ENCODE measurements at regions not wholly inside any gene's neighbourhood (a gene's known extent, or its start where the extent isn't known, plus 50 kb on each side); places are given as distances from the start of the nearest gene placed in this dataset.

DNA sequence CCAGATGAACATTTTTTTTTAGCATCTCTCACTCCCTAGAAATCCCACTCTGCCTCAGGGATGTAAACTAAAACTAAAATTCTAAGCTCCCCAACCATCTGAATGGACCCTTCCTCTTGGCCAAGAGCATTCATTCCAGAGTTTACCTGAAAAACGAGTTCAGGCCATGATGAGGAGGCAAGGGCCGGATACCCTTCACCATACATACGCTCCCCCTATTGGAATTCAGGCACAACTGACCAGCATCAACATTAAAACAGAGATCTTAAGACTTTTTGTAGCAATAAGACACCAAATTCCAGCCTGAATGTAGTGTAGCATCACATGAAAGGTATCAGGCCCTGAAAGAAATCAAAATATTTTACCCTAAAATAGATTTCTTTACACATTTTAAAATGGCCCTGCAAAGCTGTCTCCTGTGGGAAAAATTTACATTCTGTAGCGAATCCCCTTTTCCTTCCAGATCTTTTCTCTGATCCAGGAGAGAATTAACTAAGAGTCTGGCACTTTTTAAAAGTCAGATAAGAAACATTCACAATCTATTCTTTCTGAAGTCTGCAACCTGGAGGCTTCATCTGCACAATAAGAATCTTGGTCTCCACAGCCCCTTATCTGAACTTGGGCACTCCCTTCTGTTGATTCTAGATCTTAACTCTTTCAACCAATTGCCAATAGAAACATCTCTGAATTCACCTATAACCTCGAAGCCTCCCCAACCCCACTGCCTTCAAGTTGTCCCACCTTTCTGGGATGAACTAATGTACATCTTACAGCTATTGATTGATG, 888.5 kb downstream of the UQCRFS1 start:
- H3K9me3 ChIP-seq = no peaks in the 10 kb centered on the region
- no peak for DNase-seq

DNA sequence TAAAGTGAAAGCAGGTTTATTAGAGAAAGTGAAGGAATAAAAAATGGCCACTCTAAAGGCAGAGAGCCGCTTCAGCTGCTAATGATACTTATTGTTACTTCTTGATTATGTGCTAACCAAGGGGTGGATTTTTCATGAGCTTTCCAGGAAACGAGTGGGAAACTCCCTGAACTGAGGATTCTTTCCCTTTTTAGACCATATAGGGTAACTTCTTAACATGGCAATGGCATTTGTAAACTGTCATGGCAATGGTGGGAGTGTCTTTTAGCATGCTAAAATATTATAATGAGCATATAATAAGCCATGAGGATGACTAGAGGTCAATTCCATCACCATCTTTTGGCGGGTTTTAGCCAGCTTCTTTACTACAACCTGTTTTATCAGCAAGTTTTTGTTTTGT, 890.0 kb downstream of the UQCRFS1 start:
- no peak for TF ChIP-seq CTCF (IDR thresholded peaks at IDR 0.05)
- H3K9ac ChIP-seq (ENCODE audit: low read depth in 2 of 2, low read length in 2 of 2) = no peak overlapping the region
- intact Hi-C loops (cut with DNase I) = no loop called here
- H3K27ac ChIP-seq = no peak overlapping the region
- no peak overlapping the region for H3K4me3 ChIP-seq
- no peak for DNase-seq
- no peaks in the 10 kb centered on the region for H3K9me3 ChIP-seq
- H3K4me1 ChIP-seq = no peaks in the 10 kb centered on the region
- no peaks in the 10 kb centered on the region for H3K27me3 ChIP-seq
- no peaks in the 10 kb centered on the region for H3K36me3 ChIP-seq

More for the DNA sequence above, 888.5 kb downstream of the UQCRFS1 start:
- no peak overlapping the region for H3K4me3 ChIP-seq
- no peak overlapping the region for H3K9ac ChIP-seq (ENCODE audit: low read depth in 2 of 2, low read length in 2 of 2)
- H3K27me3 ChIP-seq = no peaks in the 10 kb centered on the region
- intact Hi-C loops (cut with DNase I) = loop anchor here (5.0 kb wide), 2 partner anchors 82 to 352 kb away; no protein-coding TSS in a partner anchor
- H3K4me1 ChIP-seq = no peaks in the 10 kb centered on the region
- no peak for TF ChIP-seq CTCF (IDR thresholded peaks at IDR 0.05)
- H3K27ac ChIP-seq = no peak overlapping the region
- H3K36me3 ChIP-seq = no peaks in the 10 kb centered on the region

GRCh38 chr19:28322491-28322890, 890.5 kb downstream of the UQCRFS1 start:
- Histone ChIP-seq H3K27me3 (no peaks in the 10 kb centered on the region), H3K9ac (ENCODE audit: low read depth in 2 of 2, low read length in 2 of 2) (no peak overlapping the region), H3K4me1 (no peaks in the 10 kb centered on the region), H3K4me3 (no peak overlapping the region), H3K36me3 (no peaks in the 10 kb centered on the region), H3K27ac (no peak overlapping the region), H3K9me3 (no peaks in the 10 kb centered on the region)
- TF ChIP-seq CTCF (IDR thresholded peaks at IDR 0.05) = no peak
- no peak for DNase-seq
- intact Hi-C loops (cut with DNase I) = no loop called here

- Histone ChIP-seq H3K27ac (no peak overlapping the region), H3K9me3 (no peaks in the 10 kb centered on the region), H3K4me1 (no peaks in the 10 kb centered on the region), H3K36me3 (no peaks in the 10 kb centered on the region), H3K4me3 (no peak overlapping the region), H3K9ac (ENCODE audit: low read depth in 2 of 2, low read length in 2 of 2) (no peak overlapping the region), H3K27me3 (no peaks in the 10 kb centered on the region)
- no peak for DNase-seq
- intact Hi-C loops (cut with DNase I) = no loop called here
- no peak for TF ChIP-seq CTCF (IDR thresholded peaks at IDR 0.05)
Observed at GRCh38 chr19:28319918-28320317, 893.0 kb downstream of the UQCRFS1 start.

DNA sequence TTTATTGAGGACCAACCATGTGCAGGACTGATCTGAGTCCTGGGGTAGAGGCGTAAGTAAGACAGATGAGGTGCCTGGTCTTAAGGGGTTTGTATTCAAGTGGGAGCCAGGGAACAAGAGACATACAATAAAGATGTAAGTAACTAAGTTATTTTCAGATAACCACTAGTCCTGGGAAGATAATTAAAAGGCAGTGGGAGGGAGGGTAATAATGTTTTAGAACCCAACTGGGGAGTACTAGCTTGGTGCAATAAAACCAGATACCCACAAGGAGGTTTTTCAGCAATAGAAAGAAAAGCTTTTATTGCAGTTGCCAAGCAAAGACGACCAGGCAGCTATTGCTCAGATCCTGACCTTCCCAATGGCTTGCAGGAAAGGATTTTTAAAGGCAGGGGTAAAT, 893.7 kb downstream of the UQCRFS1 start:
- intact Hi-C loops (cut with DNase I) = no loop called here
- H3K9me3 ChIP-seq = no peaks in the 10 kb centered on the region

More for the DNA sequence above, 893.7 kb downstream of the UQCRFS1 start:
- H3K4me1 ChIP-seq = no peaks in the 10 kb centered on the region
- no peak overlapping the region for H3K27ac ChIP-seq
- H3K4me3 ChIP-seq = no peak overlapping the region
- no peaks in the 10 kb centered on the region for H3K27me3 ChIP-seq
- no peak for TF ChIP-seq CTCF (IDR thresholded peaks at IDR 0.05)
- no peaks in the 10 kb centered on the region for H3K36me3 ChIP-seq
- no peak for DNase-seq
- no peak overlapping the region for H3K9ac ChIP-seq (ENCODE audit: low read depth in 2 of 2, low read length in 2 of 2)
